Testis (tissue), 2 donors: ENCODE measurements at regions not wholly inside any gene's neighbourhood (a gene's known extent, or its start where the extent isn't known, plus 50 kb on each side); places are given as distances from the start of the nearest gene placed in this dataset.

Source experiments
- DNase-seq: peaks from one replicate; pipeline ENCODE4 v3.0.0-alpha.2; 2019
- H3K27ac ChIP-seq, 2 donors: fragments of 200-600 bp; sonication (generic); one replicate each; pipeline ENCODE4 v1.5.1; 2019
- H3K27me3 ChIP-seq: fragments of 200-600 bp; sonication (generic); one replicate; pipeline ENCODE4 v1.5.1; 2019
- H3K36me3 ChIP-seq: fragments of 200-600 bp; sonication (generic); one replicate; pipeline ENCODE4 v1.5.1; 2017; ENCODE audit warnings: low read depth; ENCODE audit errors: missing control alignments
- H3K4me1 ChIP-seq: fragments of 200-600 bp; sonication (generic); one replicate; pipeline ENCODE4 v1.5.1; 2019
- H3K4me3 ChIP-seq, 2 donors: fragments of 200-600 bp; sonication (generic); one replicate each; pipeline ENCODE4 v1.5.1; 2017 to 2019
- H3K9me3 ChIP-seq: fragments of 200-600 bp; sonication (generic); one replicate; pipeline ENCODE4 v1.5.1; 2017
- CTCF ChIP-seq, 3 experiments: fragments of 450-650 bp in 2 of 3; fragments of 200-600 bp in 1 of 3; sonication (generic) in 1 of 3; IDR thresholded peaks; one replicate each; pipeline ENCODE4 v1.5.1; 2016 to 2019; ENCODE audit warnings: antibody characterized with exemption in 3 of 3, mild to moderate bottlenecking in 2 of 3, moderate library complexity in 1 of 3
- POLR2A ChIP-seq: fragments of 450-650 bp; IDR thresholded peaks from one replicate; pipeline ENCODE4 v1.6.1; 2017; ENCODE audit warnings: antibody characterized with exemption, mild to moderate bottlenecking, moderate library complexity
- WGBS, 2 donors: methylation state at CpG; one replicate each; pipeline ENCODE4 v1.1.5; 2018; 5-methylcytosine and 5-hydroxymethylcytosine counted together
- intact Hi-C: fragments of 100-400 bp; cut with DNase I; formaldehyde crosslinking; loops from one replicate; pipeline ENCODE4 v1.15.1; 2023; ENCODE audit warnings: low total_unique reads

DNA sequence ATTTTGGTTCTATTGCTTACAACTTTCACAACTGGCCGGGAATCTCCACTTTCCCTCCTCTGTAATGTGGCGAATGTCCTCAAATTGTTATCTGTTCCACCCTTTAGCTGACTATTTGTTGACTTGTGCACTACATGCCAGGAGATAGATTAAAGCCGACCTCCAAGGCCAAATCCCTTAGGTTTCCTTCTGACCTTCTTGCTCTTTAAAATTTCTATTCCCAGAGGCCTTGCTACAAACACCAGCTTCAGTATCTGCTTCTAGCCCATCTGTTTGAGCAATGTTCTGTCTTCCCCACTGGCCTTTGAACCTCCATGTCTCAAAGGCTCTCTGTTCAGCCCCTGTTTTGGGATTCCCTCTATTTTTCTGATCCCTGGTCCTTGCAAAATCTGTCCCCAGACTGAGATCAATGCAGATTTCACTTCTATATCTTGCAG is 426.2 kb downstream of the LRATD1 start:
- H3K27ac ChIP-seq = no peak overlapping the region
- H3K27me3 ChIP-seq = no peaks in the 10 kb centered on the region
- 27 to 52% methylated on average over 3 of the region's 3 CpGs for WGBS, 2 donors
- no peaks in the 10 kb centered on the region for H3K4me1 ChIP-seq
- no peak for TF ChIP-seq POLR2A
- no peak for TF ChIP-seq CTCF (IDR thresholded peaks at IDR 0.05)
- H3K4me3 ChIP-seq = no peak overlapping the region
- intact Hi-C loops = no loop called here
- no peaks in the 10 kb centered on the region for H3K36me3 ChIP-seq
- no peak for DNase-seq
- H3K9me3 ChIP-seq = no peaks in the 10 kb centered on the region

- H3K27me3 ChIP-seq = no peaks in the 10 kb centered on the region
- no peaks in the 10 kb centered on the region for H3K4me1 ChIP-seq
- TF ChIP-seq CTCF (IDR thresholded peaks at IDR 0.05) (no peak), POLR2A (no peak)
- WGBS, 2 donors = 84 to 88% methylated on average over 10 of the region's 10 CpGs
- DNase-seq = no peak
- no peaks in the 10 kb centered on the region for H3K36me3 ChIP-seq
- H3K9me3 ChIP-seq = no peaks in the 10 kb centered on the region
- no peak overlapping the region for H3K4me3 ChIP-seq
- intact Hi-C loops = no loop called here
- H3K27ac ChIP-seq = no peak overlapping the region
Observed at GRCh38 chr2:15059870-15060512, 427.5 kb downstream of the LRATD1 start.

GRCh38 chr2:15061268-15061667 is 428.8 kb downstream of the LRATD1 start:
- Histone ChIP-seq H3K27ac (no peak overlapping the region), H3K36me3 (no peaks in the 10 kb centered on the region), H3K9me3 (no peaks in the 10 kb centered on the region), H3K4me3 (no peak overlapping the region), H3K4me1 (no peaks in the 10 kb centered on the region), H3K27me3 (no peaks in the 10 kb centered on the region)
- WGBS, 2 donors = 89 to 100% methylated on average over 1 of the region's 1 CpG
- TF ChIP-seq POLR2A (no peak), CTCF (IDR thresholded peaks at IDR 0.05) (no peak)
- DNase-seq = no peak
- intact Hi-C loops = no loop called here

GRCh38 chr2:15066138-15066537 is 433.6 kb downstream of the LRATD1 start:
- Histone ChIP-seq H3K27ac (no peak overlapping the region), H3K36me3 (no peaks in the 10 kb centered on the region), H3K4me1 (no peaks in the 10 kb centered on the region), H3K4me3 (no peak overlapping the region), H3K27me3 (no peaks in the 10 kb centered on the region), H3K9me3 (no peaks in the 10 kb centered on the region)
- intact Hi-C loops = no loop called here
- WGBS, 2 donors = 95 to 99% methylated on average over 3 of the region's 3 CpGs
- TF ChIP-seq CTCF (IDR thresholded peaks at IDR 0.05) (no peak), POLR2A (no peak)
- DNase-seq = no peak

GRCh38 chr2:15069149-15069548 is 436.6 kb downstream of the LRATD1 start:
- H3K27me3 ChIP-seq = no peaks in the 10 kb centered on the region
- no peak overlapping the region for H3K27ac ChIP-seq
- no peaks in the 10 kb centered on the region for H3K9me3 ChIP-seq
- H3K36me3 ChIP-seq = no peaks in the 10 kb centered on the region
- no peak for TF ChIP-seq CTCF (IDR thresholded peaks at IDR 0.05)
- TF ChIP-seq POLR2A = no peak
- no peak overlapping the region for H3K4me3 ChIP-seq
- WGBS, 2 donors = 52 to 57% methylated on average over 5 of the region's 5 CpGs
- DNase-seq = no peak
- intact Hi-C loops = no loop called here
- no peaks in the 10 kb centered on the region for H3K4me1 ChIP-seq
